GM12878 (cell line): ENCODE measurements at regions not wholly inside any gene's neighbourhood (a gene's known extent, or its start where the extent isn't known, plus 50 kb on each side); places are given as distances from the start of the nearest gene placed in this dataset.

Source experiments
- ATAC-seq: fragments of 200-7000 bp; cut with Tn5 transposase; 3 replicates; pipeline ENCODE4 v1.9.1; 2020; ENCODE audit warnings: mild to moderate bottlenecking, moderate library complexity
- BruUV-seq: library from RNA; stranded (reverse); fragments of 400-500 nt; replicated peaks from 2 replicates; lab custom pipeline; 2021; lab: Mats Ljungman, UMichigan
- CTCF ChIA-PET: fragments of 300-600 bp; sonication (Branson Sonifier 250); formaldehyde crosslinking; extraction: SDS; loops from one replicate; lab custom pipeline; 2021; ENCODE audit warnings: inconsistent platforms; lab: Yijun Ruan, JAX
- POLR2A ChIA-PET: fragments of 350-600 bp; formaldehyde crosslinking; extraction: SDS; loops from one replicate; lab custom pipeline; 2021; ENCODE audit warnings: inconsistent platforms; lab: Charles Lee
- RAD21 ChIA-PET: fragments of 300-600 bp; sonication (Branson Sonifier 250); formaldehyde crosslinking; loops from one replicate; lab custom pipeline; 2023; ENCODE audit warnings: antibody characterized with exemption; ENCODE audit not compliant: unreplicated experiment; lab: Charles Lee
- SMC1A ChIA-PET: fragments of 300-600 bp; sonication (Branson Sonifier 250); formaldehyde crosslinking; loops from one replicate; lab custom pipeline; 2023; ENCODE audit not compliant: unreplicated experiment, uncharacterized antibody; lab: Charles Lee
- DNase-seq: peaks from one replicate; pipeline ENCODE4 v3.0.0-alpha.2; 2011; ENCODE audit warnings: low read depth, low spot score
- FAIRE-seq: peaks from 3 replicates; lab custom pipeline; 2011; peaks lifted over from hg19 to GRCh38; lab: Jason Lieb, UNC
- H2AFZ ChIP-seq: 2 replicates; pipeline ENCODE4 v1.6.0; 2011; ENCODE audit warnings: low read depth, low read length, control low read depth; ENCODE audit not compliant: control insufficient read depth
- H3K27ac ChIP-seq: 2 replicates; pipeline ENCODE4 v1.5.1; 2011; ENCODE audit warnings: control low read depth; ENCODE audit not compliant: control insufficient read depth, insufficient read depth
- H3K27me3 ChIP-seq, 2 experiments: replicated peaks in 1 of 2; 2 replicates each; pipeline versions ENCODE4 v1.6.0 to v1.6.1; 2011; ENCODE audit warnings: low read length in 1 of 2; ENCODE audit not compliant: control insufficient read depth in 2 of 2, insufficient read depth in 2 of 2
- H3K36me3 ChIP-seq, 2 experiments: 2 replicates each; pipeline ENCODE4 v1.5.1; 2011; ENCODE audit warnings: low read length in 1 of 2; ENCODE audit not compliant: control insufficient read depth in 2 of 2, insufficient read depth in 2 of 2
- H3K4me1 ChIP-seq: 2 replicates; pipeline ENCODE4 v1.6.1; 2011; ENCODE audit warnings: mild to moderate bottlenecking, low read length, moderate library complexity, mixed read lengths; ENCODE audit not compliant: control insufficient read depth, insufficient read depth
- H3K4me2 ChIP-seq: 2 replicates; pipeline ENCODE4 v1.6.0; 2011; ENCODE audit warnings: control low read depth; ENCODE audit not compliant: control insufficient read depth, insufficient read depth
- H3K4me3 ChIP-seq: fragments of 200-600 bp; sonication (generic); 2 replicates; pipeline ENCODE4 v1.5.1; 2016
- H3K79me2 ChIP-seq: 2 replicates; pipeline ENCODE4 v1.6.0; 2011; ENCODE audit warnings: low read length; ENCODE audit not compliant: control insufficient read depth, insufficient read depth
- H3K9ac ChIP-seq: 2 replicates; pipeline ENCODE4 v1.8.0; 2011; ENCODE audit warnings: low read length, control low read depth, mixed read lengths; ENCODE audit not compliant: control insufficient read depth, insufficient read depth
- H3K9me3 ChIP-seq: replicated peaks from 3 replicates; pipeline ENCODE4 v1.5.1; 2011; ENCODE audit warnings: mild to moderate bottlenecking, low read length; ENCODE audit not compliant: control insufficient read depth, insufficient read depth
- H4K20me1 ChIP-seq: 2 replicates; pipeline ENCODE4 v1.6.0; 2011; ENCODE audit not compliant: control insufficient read depth, insufficient read depth
- BCL11A ChIP-seq: IDR thresholded peaks from 2 replicates; pipeline ENCODE4 v1.6.1; 2011; ENCODE audit warnings: low read depth, low read length
- CTCF ChIP-seq, 3 experiments: IDR thresholded peaks in 2 of 3; conservative IDR thresholded peaks in 1 of 3; 2 replicates each; pipeline ENCODE4 v1.5.1; 2011; ENCODE audit warnings: low read depth in 3 of 3, low read length in 3 of 3, mild to moderate bottlenecking in 3 of 3, control low read depth in 2 of 3, moderate library complexity in 2 of 3, inconsistent platforms in 1 of 3, mixed read lengths in 1 of 3; ENCODE audit not compliant: control insufficient read depth in 2 of 3, insufficient read depth in 1 of 3; ENCODE audit errors: extremely low read depth in 1 of 3
- CUX1 ChIP-seq: IDR thresholded peaks from 2 replicates; pipeline ENCODE4 v1.6.1; 2012; ENCODE audit warnings: improper control_type of control experiment, low read depth, low read length; ENCODE audit not compliant: insufficient replicate concordance
- KAT2A ChIP-seq: conservative IDR thresholded peaks from 2 replicates; pipeline ENCODE4 v1.6.1; 2011; ENCODE audit warnings: low read depth, low read length; ENCODE audit not compliant: control insufficient read depth
- STAT1 ChIP-seq: fragments of 450-650 bp; conservative IDR thresholded peaks from 2 replicates; pipeline ENCODE4 v1.6.1; 2014; ENCODE audit warnings: antibody characterized with exemption, mild to moderate bottlenecking
- ZNF207 ChIP-seq: fragments of 450-650 bp; IDR thresholded peaks from 2 replicates; pipeline ENCODE4 v1.6.1; 2014; ENCODE audit warnings: antibody characterized with exemption, mild to moderate bottlenecking, borderline replicate concordance
- ZNF24 ChIP-seq: fragments of 450-650 bp; IDR thresholded peaks from 2 replicates; pipeline ENCODE4 v1.6.1; 2017; ENCODE audit warnings: antibody characterized with exemption, mild to moderate bottlenecking
- ZNF384 ChIP-seq: IDR thresholded peaks from 2 replicates; pipeline ENCODE4 v1.6.1; 2012; ENCODE audit warnings: low read depth, mild to moderate bottlenecking, low read length, improper control_type of control experiment, borderline replicate concordance
- WGBS: methylation state at CpG from one replicate; pipeline ENCODE4 v1.1.6; 2016; ENCODE audit warnings: low lambda C conversion rate; ENCODE audit not compliant: insufficient replicate concordance, insufficient coverage; ENCODE audit errors: missing lambda C conversion rate; 5-methylcytosine and 5-hydroxymethylcytosine counted together
- in situ Hi-C: fragments of 300-500 bp; cut with MboI; formaldehyde crosslinking; loops from 9 replicates; pipeline ENCODE4 v1.14.3; 2018; ENCODE audit warnings: mixed read lengths
- intact Hi-C: fragments of 100-400 bp; cut with micrococcal nuclease; formaldehyde crosslinking; loops from one replicate; pipeline ENCODE4 v1.14.2; 2022; ENCODE audit not compliant: unreplicated experiment

- peaks cover 4% of the 10 kb centered on the region for H3K4me1 ChIP-seq
- H3K9ac ChIP-seq = no peak overlapping the region
- DNase-seq (no peak), ATAC-seq (no peak), FAIRE-seq (no peak)
- in situ Hi-C loops = no loop called here
- no peak overlapping the region for H3K27ac ChIP-seq
- H3K4me2 ChIP-seq = no peak overlapping the region
- CTCF ChIA-PET = interaction anchor here (3.6 kb wide), 1 partner anchor 9 kb away, joined by 13 read pairs; no protein-coding TSS in a partner anchor
- H3K79me2 ChIP-seq = no peaks in the 10 kb centered on the region
- SMC1A ChIA-PET = no interaction called here
- no peak overlapping the region for H2AFZ ChIP-seq
- no peaks in the 10 kb centered on the region for H4K20me1 ChIP-seq
- no peak overlapping the region for H3K4me3 ChIP-seq
- POLR2A ChIA-PET = no interaction called here
- no peaks in the 10 kb centered on the region for H3K9me3 ChIP-seq
- H3K27me3 ChIP-seq = no peaks in the 10 kb centered on the region
- no TSS peak for BruUV-seq
- 66% methylated on average over 18 of the region's 18 CpGs for WGBS
- TF ChIP-seq ZNF24 = no peak
- no peak for TF ChIP-seq STAT1
- TF ChIP-seq ZNF207 = no peak
- TF ChIP-seq KAT2A = no peak
- TF ChIP-seq ZNF384 = no peak
- TF ChIP-seq CTCF (IDR thresholded peaks at IDR 0.05 in 2 of 3, conservative IDR thresholded peaks at IDR 0.05 in 1 of 3; ENCODE audit: control insufficient read depth in 2 of 3, extremely low read depth in 1 of 3, insufficient read depth in 1 of 3, low read depth in 3 of 3, low read length in 3 of 3) = no peak
- no peak for TF ChIP-seq BCL11A
- TF ChIP-seq CUX1 = no peak
- no peaks in the 10 kb centered on the region for H3K36me3 ChIP-seq
- RAD21 ChIA-PET = no interaction called here
- intact Hi-C loops = no loop called here
Measured at GRCh38 chr2:101630224-101630949, 67.1 kb upstream of the MAP4K4 start.
